K562 (cell line): ENCODE measurements at regions not wholly inside any gene's neighbourhood (a gene's known extent, or its start where the extent isn't known, plus 50 kb on each side); places are given as distances from the start of the nearest gene placed in this dataset.

Source experiments
- ATAC-seq: fragments of 200-7000 bp; cut with Tn5 transposase; 3 replicates; pipeline ENCODE4 v1.9.1; 2020; ENCODE audit warnings: moderate library complexity
- BruUV-seq: library from RNA; stranded (reverse); fragments of 400-500 nt; replicated peaks from 2 replicates; lab custom pipeline; 2021; lab: Mats Ljungman, UMichigan
- CTCF ChIA-PET: fragments of 300-600 bp; formaldehyde crosslinking; extraction: SDS; loops from one replicate; lab custom pipeline; 2021; ENCODE audit warnings: low intra/inter-chr PET ratio; lab: Yijun Ruan, JAX
- POLR2A ChIA-PET: fragments of 300-600, 350-650 bp; sonication (Branson Sonifier 250); formaldehyde crosslinking; extraction: SDS; loops from one replicate; lab custom pipeline; 2021; ENCODE audit warnings: antibody characterized with exemption, inconsistent platforms; lab: Yijun Ruan, JAX
- DNase-seq, 4 experiments: peaks; one replicate each; pipeline versions ENCODE4 v3.0.0 to v3.0.0-alpha.2; 2011 to 2018; ENCODE audit warnings: low spot score in 3 of 4, mixed read lengths in 3 of 4; ENCODE audit errors: extremely low read depth in 1 of 4
- FAIRE-seq: peaks from 2 replicates; lab custom pipeline; 2011; peaks lifted over from hg19 to GRCh38; lab: Jason Lieb, UNC
- H2AFZ ChIP-seq: 2 replicates; pipeline ENCODE4 v1.6.0; 2011; ENCODE audit warnings: low read depth, low read length, control low read depth, inconsistent platforms
- H3K27ac ChIP-seq: fragments of 200-600 bp; 3 replicates; pipeline ENCODE4 v1.8.0; 2011; ENCODE audit warnings: low read depth, mild to moderate bottlenecking, control low read depth, inconsistent platforms, low read length, moderate library complexity, mixed read lengths; ENCODE audit errors: extremely low read depth
- H3K27me3 ChIP-seq, 2 experiments: fragments of 300-600 bp in 1 of 2; 2 replicates in 1 of 2; 3 replicates in 1 of 2; pipeline versions ENCODE4 v1.6.0 to v1.8.0; 2011; ENCODE audit warnings: inconsistent platforms in 2 of 2, low read length in 2 of 2, mild to moderate bottlenecking in 1 of 2, mixed read lengths in 1 of 2, moderate library complexity in 1 of 2; ENCODE audit not compliant: control insufficient read depth in 2 of 2, insufficient read depth in 2 of 2
- H3K36me3 ChIP-seq: fragments of 300-600 bp; 3 replicates; pipeline ENCODE4 v1.8.0; 2011; ENCODE audit warnings: mild to moderate bottlenecking, low read length, inconsistent platforms; ENCODE audit not compliant: control insufficient read depth, insufficient read depth
- H3K4me1 ChIP-seq, 2 experiments: fragments of 200-600 bp in 1 of 2; replicated peaks in 1 of 2; 2 replicates in 1 of 2; 3 replicates in 1 of 2; pipeline versions ENCODE4 v1.5.1 to v1.8.0; 2011; ENCODE audit warnings: inconsistent platforms in 2 of 2, low read length in 2 of 2, mild to moderate bottlenecking in 1 of 2, mixed read lengths in 1 of 2, moderate library complexity in 1 of 2; ENCODE audit not compliant: control insufficient read depth in 2 of 2, insufficient read depth in 2 of 2
- H3K4me2 ChIP-seq: 2 replicates; pipeline ENCODE4 v1.6.1; 2011; ENCODE audit warnings: low read length, control low read depth, inconsistent platforms, mixed read lengths; ENCODE audit not compliant: insufficient read depth
- H3K4me3 ChIP-seq: fragments of 200-600 bp; sonication (generic), shearing (Covaris generic); 2 replicates; pipeline ENCODE4 v1.5.1; 2016; ENCODE audit warnings: control low read depth, inconsistent platforms
- H3K79me2 ChIP-seq: fragments of 200-600 bp; 3 replicates; pipeline ENCODE4 v1.8.0; 2011; ENCODE audit warnings: low read length, inconsistent platforms; ENCODE audit not compliant: control insufficient read depth, insufficient read depth
- H3K9ac ChIP-seq, 2 experiments: 2 replicates each; pipeline versions ENCODE4 v1.6.0 to v1.6.1; 2011; ENCODE audit warnings: low read depth in 2 of 2, low read length in 2 of 2, control low read depth in 1 of 2, inconsistent platforms in 1 of 2, mild to moderate bottlenecking in 1 of 2, mixed read lengths in 1 of 2; ENCODE audit not compliant: insufficient read depth in 1 of 2
- H3K9me1 ChIP-seq: one replicate; pipeline ENCODE4 v1.6.0; 2011; ENCODE audit warnings: inconsistent platforms, mild to moderate bottlenecking, low read length, moderate library complexity; ENCODE audit not compliant: control insufficient read depth, insufficient read depth
- H3K9me3 ChIP-seq: replicated peaks from 2 replicates; pipeline ENCODE4 v1.5.1; 2011; ENCODE audit warnings: low read depth, low read length, inconsistent platforms; ENCODE audit not compliant: control insufficient read depth, insufficient read depth
- H4K20me1 ChIP-seq: replicated peaks from 2 replicates; pipeline ENCODE4 v1.6.1; 2011; ENCODE audit warnings: low read length, inconsistent platforms, mixed read lengths; ENCODE audit not compliant: control insufficient read depth, insufficient read depth
- CBX5 ChIP-seq: IDR thresholded peaks from 2 replicates; pipeline ENCODE4 v1.6.1; 2014; ENCODE audit warnings: low read depth, borderline replicate concordance
- DPF2 ChIP-seq: fragments of 450-650 bp; IDR thresholded peaks from 2 replicates; pipeline ENCODE4 v1.6.1; 2016
- EGR1 ChIP-seq: fragments of 450-650 bp; conservative IDR thresholded peaks from 2 replicates; pipeline ENCODE4 v1.6.1; 2017; ENCODE audit warnings: mild to moderate bottlenecking
- FUS ChIP-seq: fragments of 200-400 bp; formaldehyde crosslinking; optimal IDR thresholded peaks from 2 replicates; pipeline ENCODE3; 2017; ENCODE audit warnings: low read depth, low read length
- HLTF ChIP-seq: fragments of 450-650 bp; IDR thresholded peaks from 2 replicates; pipeline ENCODE4 v1.6.1; 2016
- MAFG ChIP-seq: fragments of 450-650 bp; conservative IDR thresholded peaks from 2 replicates; pipeline ENCODE4 v1.6.1; 2016; ENCODE audit warnings: missing genetic modification characterization, missing compliant biosample characterization
- NFE2 ChIP-seq: IDR thresholded peaks from 2 replicates; pipeline ENCODE4 v1.6.1; 2014; ENCODE audit warnings: antibody characterized with exemption, low read depth
- NFIX ChIP-seq: fragments of 250-450 bp; sonication (Bioruptor Pico); IDR thresholded peaks from 2 replicates; pipeline ENCODE4 v1.4.0; 2020; ENCODE audit warnings: low read depth, mild to moderate bottlenecking, moderate library complexity
- OTX1 ChIP-seq: fragments of 450-650 bp; formaldehyde crosslinking; IDR thresholded peaks from 2 replicates; pipeline ENCODE4 v1.4.0; 2022; ENCODE audit warnings: mild to moderate bottlenecking
- SETDB1 ChIP-seq: IDR thresholded peaks from one replicate; pipeline ENCODE4 v1.6.1; 2012; ENCODE audit warnings: low read length, control low read depth, inconsistent platforms
- SMAD1 ChIP-seq: fragments of 150-350 bp; IDR thresholded peaks from 2 replicates; pipeline ENCODE4 v1.6.1; 2014; ENCODE audit warnings: low read length, low read depth; ENCODE audit not compliant: partially characterized antibody
- SNIP1 ChIP-seq: fragments of 450-650 bp; IDR thresholded peaks from 2 replicates; pipeline ENCODE4 v1.7.1; 2017; ENCODE audit warnings: low read depth, mild to moderate bottlenecking
- SNRNP70 ChIP-seq: fragments of 200-400 bp; formaldehyde crosslinking; optimal IDR thresholded peaks from 2 replicates; pipeline ENCODE3; 2017; ENCODE audit warnings: low read depth, low read length
- ZNF263 ChIP-seq: sonication (generic); formaldehyde crosslinking; IDR thresholded peaks from 2 replicates; pipeline ENCODE4 v1.8.0; 2022; ENCODE audit warnings: mild to moderate bottlenecking, missing genetic modification reagents, borderline replicate concordance
- ZNF316 ChIP-seq: fragments of 450-650 bp; IDR thresholded peaks from 2 replicates; pipeline ENCODE4 v1.6.1; 2016
- ZNF431 ChIP-seq: sonication (generic); formaldehyde crosslinking; IDR thresholded peaks from 2 replicates; pipeline ENCODE4 v1.8.0; 2022; ENCODE audit warnings: mild to moderate bottlenecking, missing genetic modification reagents
- in situ Hi-C: fragments of 300-500 bp; cut with MboI; formaldehyde crosslinking; loops from 4 replicates; pipeline ENCODE4 v1.15.0; 2018; ENCODE audit warnings: inconsistent platforms, mixed read lengths
- intact Hi-C: fragments of 100-400 bp; cut with micrococcal nuclease; formaldehyde crosslinking; loops from 2 replicates; pipeline ENCODE4 v1.14.2; 2022
- TF ChIP-seq, protein P1 (sequence below): fragments of 250-450 bp; sonication (Bioruptor Pico); IDR thresholded peaks from 2 replicates; pipeline ENCODE4 v1.4.0; 2020; ENCODE audit warnings: mild to moderate bottlenecking

DNA sequence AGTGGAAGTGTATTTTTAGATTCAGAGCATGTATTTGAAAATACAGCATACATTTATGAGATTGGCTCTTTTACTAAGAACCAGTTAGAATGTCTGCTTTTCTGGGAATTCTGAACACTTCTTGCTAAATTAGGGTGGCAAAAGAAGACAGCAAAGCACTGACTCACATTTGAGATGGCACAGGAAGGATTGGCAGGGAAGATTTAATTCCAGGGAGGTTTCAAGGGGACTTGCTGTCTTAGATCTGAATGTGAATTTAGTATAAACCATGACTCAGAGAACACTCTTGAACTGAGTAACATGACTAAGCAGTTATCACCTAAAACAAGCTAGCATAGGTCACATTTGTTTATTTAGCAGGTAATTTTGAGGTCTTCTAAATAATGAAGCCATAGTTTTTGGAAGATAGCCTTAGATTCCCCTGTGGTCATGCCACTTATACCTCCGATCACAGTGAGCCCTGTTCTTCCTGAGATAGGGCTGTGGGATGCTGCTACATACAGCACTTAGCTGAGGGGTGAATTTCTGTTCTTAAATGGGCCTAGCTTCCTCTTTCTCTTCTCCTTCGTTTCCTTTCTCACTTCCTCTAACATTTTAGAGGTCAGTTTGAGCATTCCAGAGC, 173.8 kb downstream of the PCSK1 start (continued):
- 0 out of 2 replicates have a peak, but pooled peaks have one; percentile 16 for TF ChIP-seq DPF2
- TF ChIP-seq NFIX (CRISPR knock-in tag) = no peak
- no peak for TF ChIP-seq HLTF
- TF ChIP-seq CBX5 = no peak
- TF ChIP-seq SETDB1 = no peak
- TF ChIP-seq SNRNP70 = no peak
- TF ChIP-seq SNIP1 = no peak
- peak; percentile 84 for TF ChIP-seq MAFG (tag)
- no peak for TF ChIP-seq FUS
- TF ChIP-seq ZNF316 = peak; percentile 92
- no peak for TF ChIP-seq SMAD1
- TF ChIP-seq, protein P1, sequence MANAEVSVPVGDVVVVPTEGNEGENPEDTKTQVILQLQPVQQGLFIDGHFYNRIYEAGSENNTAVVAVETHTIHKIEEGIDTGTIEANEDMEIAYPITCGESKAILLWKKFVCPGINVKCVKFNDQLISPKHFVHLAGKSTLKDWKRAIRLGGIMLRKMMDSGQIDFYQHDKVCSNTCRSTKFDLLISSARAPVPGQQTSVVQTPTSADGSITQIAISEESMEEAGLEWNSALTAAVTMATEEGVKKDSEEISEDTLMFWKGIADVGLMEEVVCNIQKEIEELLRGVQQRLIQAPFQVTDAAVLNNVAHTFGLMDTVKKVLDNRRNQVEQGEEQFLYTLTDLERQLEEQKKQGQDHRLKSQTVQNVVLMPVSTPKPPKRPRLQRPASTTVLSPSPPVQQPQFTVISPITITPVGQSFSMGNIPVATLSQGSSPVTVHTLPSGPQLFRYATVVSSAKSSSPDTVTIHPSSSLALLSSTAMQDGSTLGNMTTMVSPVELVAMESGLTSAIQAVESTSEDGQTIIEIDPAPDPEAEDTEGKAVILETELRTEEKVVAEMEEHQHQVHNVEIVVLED (CRISPR knock-in tag) = no peak
- TF ChIP-seq NFE2 = peak; percentile 60; the same call in 1 of the 2 replicates

DNA sequence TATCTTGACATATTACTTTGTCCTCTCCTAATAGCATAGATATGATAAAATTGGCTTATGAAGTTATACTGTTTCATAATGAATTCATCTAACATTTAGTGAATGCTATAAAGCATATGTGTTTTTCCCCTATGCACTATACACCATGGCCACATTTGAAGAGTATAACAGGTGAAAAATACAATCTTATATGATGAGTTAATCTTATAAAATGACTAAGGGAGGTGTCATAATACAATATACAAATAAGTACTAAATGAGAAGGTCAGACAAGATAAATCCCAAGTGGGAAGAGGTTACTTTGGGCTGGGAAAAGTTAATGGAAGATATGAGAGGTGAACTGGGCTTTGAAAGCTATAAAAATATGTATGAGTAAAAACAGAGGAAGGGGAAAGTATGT, 174.4 kb downstream of the PCSK1 start:
- no peak for DNase-seq
- ATAC-seq = no peak
- no TSS peak for BruUV-seq
- intact Hi-C loops = no loop called here
- Histone ChIP-seq H3K4me3 (no peak overlapping the region), H3K27ac (no peak overlapping the region), H3K4me1 (peaks cover 0 to 3% of the 10 kb centered on the region in 2 experiments; a peak in 1 of 5 replicates), H4K20me1 (no peaks in the 10 kb centered on the region), H3K4me2 (no peak overlapping the region), H3K9me3 (no peaks in the 10 kb centered on the region), H3K9ac (no peak overlapping the region), H3K27me3 (no peaks in the 10 kb centered on the region), H3K79me2 (no peaks in the 10 kb centered on the region), H2AFZ (no peak overlapping the region), H3K9me1 (no peaks in the 10 kb centered on the region), H3K36me3 (no peaks in the 10 kb centered on the region)
- TF ChIP-seq ZNF263 (CRISPR knock-in tag) (no peak), ZNF431 (no peak), OTX1 (CRISPR knock-in tag) (no peak), EGR1 (no peak)
- POLR2A ChIA-PET = no interaction called here
- no peak for FAIRE-seq
- in situ Hi-C loops = no loop called here
- CTCF ChIA-PET = no interaction called here
